ENCODE measurements at regions not wholly inside any gene's neighbourhood (a gene's known extent, or its start where the extent isn't known, plus 50 kb on each side); places are given as distances from the start of the nearest gene placed in this dataset.

- TF ChIP-seq CTCF (IDR thresholded peaks at IDR 0.05; ENCODE audit: low read depth, low read length): peak; percentile 79
- H3K4me3 ChIP-seq (replicated peaks in 1 of 2; ENCODE audit: low read depth in 2 of 2, low read length in 2 of 2): no peak overlapping the region
- DNase-seq (ENCODE audit: low read depth in 2 of 2): peak; percentile 49 to 63
These were observed 87.3 kb upstream of the ROPN1 start for GRCh38 chr3:124078953-124079911.

- H3K4me3 ChIP-seq (replicated peaks in 1 of 2; ENCODE audit: low read depth in 2 of 2, low read length in 2 of 2): no peak overlapping the region
- no peak for DNase-seq (ENCODE audit: low read depth in 2 of 2)
- no peak for TF ChIP-seq CTCF (IDR thresholded peaks at IDR 0.05; ENCODE audit: low read depth, low read length)
These were observed 88.0 kb upstream of the ROPN1 start for GRCh38 chr3:124079912-124080276.

GRCh38 chr3:124082343-124082742 is 90.4 kb upstream of the ROPN1 start:
- no peak overlapping the region for H3K4me3 ChIP-seq (replicated peaks in 1 of 2; ENCODE audit: low read depth in 2 of 2, low read length in 2 of 2)
- TF ChIP-seq CTCF (IDR thresholded peaks at IDR 0.05; ENCODE audit: low read depth, low read length): no peak
- DNase-seq (ENCODE audit: low read depth in 2 of 2): no peak

- no peak overlapping the region for H3K4me3 ChIP-seq (replicated peaks in 1 of 2; ENCODE audit: low read depth in 2 of 2, low read length in 2 of 2)
- TF ChIP-seq CTCF (IDR thresholded peaks at IDR 0.05; ENCODE audit: low read depth, low read length): no peak
- peak in 1 of 2 donors; percentile 28 for DNase-seq (ENCODE audit: low read depth in 2 of 2)
These were observed 92.3 kb upstream of the ROPN1 start for GRCh38 chr3:124084022-124084881.

- H3K4me3 ChIP-seq (replicated peaks in 1 of 2; ENCODE audit: low read depth in 2 of 2, low read length in 2 of 2): no peak overlapping the region
- no peak for TF ChIP-seq CTCF (IDR thresholded peaks at IDR 0.05; ENCODE audit: low read depth, low read length)
- DNase-seq (ENCODE audit: low read depth in 2 of 2): no peak
These were observed 96.9 kb upstream of the ROPN1 start for GRCh38 chr3:124088801-124089200.

GRCh38 chr3:124089214-124089613 is 97.3 kb upstream of the ROPN1 start:
- no peak for TF ChIP-seq CTCF (IDR thresholded peaks at IDR 0.05; ENCODE audit: low read depth, low read length)
- H3K4me3 ChIP-seq (replicated peaks in 1 of 2; ENCODE audit: low read depth in 2 of 2, low read length in 2 of 2): no peak overlapping the region
- DNase-seq (ENCODE audit: low read depth in 2 of 2): no peak
